ENCODE measurements at regions not wholly inside any gene's neighbourhood (a gene's known extent, or its start where the extent isn't known, plus 50 kb on each side); places are given as distances from the start of the nearest gene placed in this dataset.

DNA sequence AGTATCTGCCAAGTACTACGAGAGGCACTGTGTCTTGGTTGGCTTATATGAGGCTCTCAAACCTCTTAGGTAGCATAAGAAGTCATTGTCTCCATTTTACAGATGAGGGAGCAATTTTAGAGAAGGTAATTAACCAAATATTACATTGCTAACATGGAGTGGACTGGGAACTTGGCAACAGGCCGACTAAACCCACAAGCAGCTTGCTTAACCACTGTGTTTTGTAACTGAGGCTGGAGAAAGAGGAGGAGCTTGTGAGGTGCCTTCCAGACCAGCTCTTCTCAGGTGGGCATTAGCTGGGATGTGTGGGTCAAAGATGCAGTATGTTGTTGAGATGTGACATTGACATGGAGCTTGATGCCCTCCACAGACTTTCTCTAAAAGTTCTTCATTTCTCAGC is 835.6 kb upstream of the RBFOX1 start:
- no peak for TF ChIP-seq EZH2 (IDR thresholded peaks at IDR 0.05; ENCODE audit: low read length)
- TF ChIP-seq, protein P1, sequence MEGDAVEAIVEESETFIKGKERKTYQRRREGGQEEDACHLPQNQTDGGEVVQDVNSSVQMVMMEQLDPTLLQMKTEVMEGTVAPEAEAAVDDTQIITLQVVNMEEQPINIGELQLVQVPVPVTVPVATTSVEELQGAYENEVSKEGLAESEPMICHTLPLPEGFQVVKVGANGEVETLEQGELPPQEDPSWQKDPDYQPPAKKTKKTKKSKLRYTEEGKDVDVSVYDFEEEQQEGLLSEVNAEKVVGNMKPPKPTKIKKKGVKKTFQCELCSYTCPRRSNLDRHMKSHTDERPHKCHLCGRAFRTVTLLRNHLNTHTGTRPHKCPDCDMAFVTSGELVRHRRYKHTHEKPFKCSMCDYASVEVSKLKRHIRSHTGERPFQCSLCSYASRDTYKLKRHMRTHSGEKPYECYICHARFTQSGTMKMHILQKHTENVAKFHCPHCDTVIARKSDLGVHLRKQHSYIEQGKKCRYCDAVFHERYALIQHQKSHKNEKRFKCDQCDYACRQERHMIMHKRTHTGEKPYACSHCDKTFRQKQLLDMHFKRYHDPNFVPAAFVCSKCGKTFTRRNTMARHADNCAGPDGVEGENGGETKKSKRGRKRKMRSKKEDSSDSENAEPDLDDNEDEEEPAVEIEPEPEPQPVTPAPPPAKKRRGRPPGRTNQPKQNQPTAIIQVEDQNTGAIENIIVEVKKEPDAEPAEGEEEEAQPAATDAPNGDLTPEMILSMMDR (optimal IDR thresholded peaks at IDR 0.05 in 1 of 3, IDR thresholded peaks at IDR 0.05 in 1 of 3, conservative IDR thresholded peaks at IDR 0.05 in 1 of 3; ENCODE audit: extremely low read depth in 1 of 3, insufficient read depth in 2 of 3, low read length in 3 of 3), result no peak

Data from keratinocyte (primary cell).